PC-3 (cell line): ENCODE measurements at regions not wholly inside any gene's neighbourhood (a gene's known extent, or its start where the extent isn't known, plus 50 kb on each side); places are given as distances from the start of the nearest gene placed in this dataset.
"Not testable (repeated sequence)": the region's sequence is repeated elsewhere in the genome, so short reads cannot be mapped to it uniquely, and the experiment has no call there.

Source experiments
- ATAC-seq: fragments of 200-7000 bp; cut with Tn5 transposase; 2 replicates; pipeline ENCODE4 v1.9.1; 2020; ENCODE audit warnings: mild to moderate bottlenecking, moderate library complexity
- BruUV-seq: library from RNA; stranded (reverse); fragments of 400-500 nt; replicated peaks from 2 replicates; lab custom pipeline; 2021; lab: Mats Ljungman, UMichigan
- CTCF ChIA-PET: fragments of 300-600 bp; sonication (Branson Sonifier 250); formaldehyde crosslinking; loops from one replicate; lab custom pipeline; 2022; ENCODE audit warnings: antibody characterized with exemption; lab: Charles Lee
- POLR2A ChIA-PET: fragments of 300-600 bp; sonication (Branson Sonifier 250); formaldehyde crosslinking; loops from one replicate; lab custom pipeline; 2022; ENCODE audit warnings: antibody characterized with exemption; ENCODE audit not compliant: unreplicated experiment; lab: Charles Lee
- DNase-seq: peaks from one replicate; pipeline ENCODE4 v3.0.0-alpha.2; 2015
- H2AFZ ChIP-seq: fragments of 300-600 bp; sonication (generic); 2 replicates; pipeline ENCODE4 v1.6.0; 2016; ENCODE audit warnings: antibody characterized with exemption, low read length
- H3F3A ChIP-seq: fragments of 300-600 bp; sonication (generic); one replicate; pipeline ENCODE4 v1.6.0; 2017; ENCODE audit warnings: antibody characterized with exemption, low read length, control low read depth, mild to moderate bottlenecking; ENCODE audit not compliant: unreplicated experiment
- H3K27ac ChIP-seq: fragments of 300-600 bp; sonication (generic); 2 replicates; pipeline ENCODE4 v1.5.1; 2016; ENCODE audit warnings: mild to moderate bottlenecking, low read length
- H3K27me3 ChIP-seq: fragments of 300-600 bp; sonication (generic); 2 replicates; pipeline ENCODE4 v1.6.1; 2016; ENCODE audit warnings: low read length, mixed read lengths
- H3K36me3 ChIP-seq: fragments of 300-600 bp; sonication (generic); 2 replicates; pipeline ENCODE4 v1.6.1; 2016; ENCODE audit warnings: low read depth, mixed run types, low read length, mixed read lengths
- H3K4me1 ChIP-seq: fragments of 300-600 bp; sonication (generic); 2 replicates; pipeline ENCODE4 v1.5.1; 2016; ENCODE audit warnings: low read length; ENCODE audit not compliant: insufficient read depth
- H3K4me2 ChIP-seq: fragments of 300-600 bp; sonication (generic); 2 replicates; pipeline ENCODE4 v1.6.0; 2016; ENCODE audit warnings: low read length
- H3K4me3 ChIP-seq: fragments of 300-600 bp; sonication (generic); 2 replicates; pipeline ENCODE4 v1.5.1; 2016; ENCODE audit warnings: mild to moderate bottlenecking, low read length, mixed read lengths
- H3K79me2 ChIP-seq: fragments of 300-600 bp; sonication (generic); 2 replicates; pipeline ENCODE4 v1.6.1; 2017; ENCODE audit warnings: low read length, mixed read lengths
- H3K9ac ChIP-seq: fragments of 300-600 bp; sonication (generic); 2 replicates; pipeline ENCODE4 v1.6.0; 2016; ENCODE audit warnings: mild to moderate bottlenecking, low read length
- H3K9me2 ChIP-seq: fragments of 300-600 bp; sonication (generic); replicated peaks from 2 replicates; pipeline ENCODE4 v1.6.1; 2016; ENCODE audit warnings: mixed run types, low read length, mixed read lengths
- H3K9me3 ChIP-seq: fragments of 300-600 bp; sonication (generic); 2 replicates; pipeline ENCODE4 v1.6.1; 2016; ENCODE audit warnings: low read length, mixed read lengths
- H4K20me1 ChIP-seq: fragments of 300-600 bp; sonication (generic); 2 replicates; pipeline ENCODE4 v1.6.1; 2016; ENCODE audit warnings: low read length, mixed read lengths
- CTCF ChIP-seq: fragments of 300-600 bp; sonication (generic); conservative IDR thresholded peaks from 2 replicates; pipeline ENCODE4 v1.5.1; 2017; ENCODE audit warnings: antibody characterized with exemption, low read depth, mild to moderate bottlenecking, low read length
- EZH2 ChIP-seq: fragments of 300-600 bp; sonication (generic); IDR thresholded peaks from one replicate; pipeline ENCODE4 v1.6.1; 2017; ENCODE audit warnings: antibody characterized with exemption, mild to moderate bottlenecking, low read length; ENCODE audit not compliant: unreplicated experiment
- EZH2phosphoT487 ChIP-seq: fragments of 300-600 bp; sonication (generic); IDR thresholded peaks from 2 replicates; pipeline ENCODE4 v1.6.1; 2018; ENCODE audit warnings: mild to moderate bottlenecking, antibody characterized with exemption, low read length, borderline replicate concordance
- intact Hi-C: fragments of 100-400 bp; cut with micrococcal nuclease; formaldehyde crosslinking; loops from 2 replicates; pipeline ENCODE4 v1.9.0; 2023

- POLR2A ChIA-PET: no interaction called here
- no peaks in the 10 kb centered on the region for H3K9me3 ChIP-seq
- BruUV-seq: no TSS peak
These were observed 270.6 kb downstream of the TTC8 start for GRCh38 chr14:89095036-89095435.

DNA sequence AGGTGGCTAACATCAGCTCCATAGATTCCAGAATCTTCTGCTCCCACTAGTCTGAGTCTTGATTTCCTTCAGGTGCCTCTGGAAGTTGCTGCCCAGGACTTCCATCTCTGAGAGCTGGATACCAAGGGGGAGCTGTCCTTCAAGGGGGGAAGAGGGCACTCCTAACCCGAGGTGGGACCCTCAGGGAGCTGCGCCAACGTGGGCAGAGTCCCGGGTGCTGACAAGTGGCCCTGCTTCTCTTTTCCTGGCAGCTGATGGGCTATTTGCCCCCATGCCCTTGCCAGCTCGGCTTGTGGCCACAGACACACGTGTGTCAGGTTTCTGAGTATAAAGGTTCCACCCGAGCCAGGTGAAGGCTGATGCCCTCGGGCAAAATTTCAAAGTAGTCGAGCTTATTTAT, 272.5 kb downstream of the TTC8 start:
- Histone ChIP-seq H3K4me1 (no peaks in the 10 kb centered on the region), H3K9me2 (no peaks in the 10 kb centered on the region), H3K79me2 (no peaks in the 10 kb centered on the region), H4K20me1 (no peaks in the 10 kb centered on the region), H3K27ac (no peak overlapping the region), H3K4me3 (no peak overlapping the region), H3K4me2 (no peak overlapping the region), H3K9me3 (no peaks in the 10 kb centered on the region), H3K9ac (no peak overlapping the region), H3K27me3 (no peaks in the 10 kb centered on the region), H2AFZ (no peak overlapping the region), H3F3A (no peaks in the 10 kb centered on the region), H3K36me3 (no peaks in the 10 kb centered on the region)
- DNase-seq: no peak
- no peak for ATAC-seq
- no TSS peak for BruUV-seq
- CTCF ChIA-PET: no interaction called here
- POLR2A ChIA-PET: no interaction called here
- no peak for TF ChIP-seq CTCF
- no peak for TF ChIP-seq EZH2phosphoT487
- TF ChIP-seq EZH2: no peak
- intact Hi-C loops: no loop called here

More at GRCh38 chr14:89095036-89095435, 270.6 kb downstream of the TTC8 start:
- Histone ChIP-seq H3K4me3 (no peak overlapping the region), H4K20me1 (no peaks in the 10 kb centered on the region), H2AFZ (no peak overlapping the region), H3K9me2 (no peaks in the 10 kb centered on the region), H3K27ac (no peak overlapping the region), H3K9ac (no peak overlapping the region), H3K36me3 (no peaks in the 10 kb centered on the region), H3K79me2 (no peaks in the 10 kb centered on the region), H3K27me3 (no peaks in the 10 kb centered on the region), H3F3A (no peaks in the 10 kb centered on the region), H3K4me1 (no peaks in the 10 kb centered on the region), H3K4me2 (no peak overlapping the region)
- CTCF ChIA-PET: no interaction called here
- ATAC-seq (no peak), DNase-seq (no peak)
- no peak for TF ChIP-seq EZH2
- TF ChIP-seq EZH2phosphoT487: no peak
- no peak for TF ChIP-seq CTCF
- intact Hi-C loops: no loop called here

DNA sequence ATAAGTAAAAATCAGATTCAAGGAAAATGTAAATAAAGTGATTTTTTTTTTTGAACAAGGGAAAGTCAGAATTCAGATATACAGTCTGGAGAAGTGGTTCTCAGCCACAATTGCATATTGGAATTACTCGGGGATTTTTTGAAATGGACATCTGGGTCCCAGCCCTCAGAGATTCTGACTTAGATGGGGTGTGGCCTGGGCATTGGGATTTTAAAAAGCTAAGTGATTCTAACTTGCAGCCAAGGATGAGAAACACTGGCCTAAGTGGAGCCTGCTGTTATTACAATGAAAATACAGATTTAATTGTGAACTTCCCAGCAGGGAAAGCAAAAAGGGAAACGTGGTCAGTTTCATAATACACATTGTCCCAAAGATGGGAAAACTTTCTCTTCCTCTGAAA, 273.8 kb downstream of the TTC8 start:
- no peaks in the 10 kb centered on the region for H3K9me3 ChIP-seq
- H3K4me1 ChIP-seq: no peaks in the 10 kb centered on the region
- H3F3A ChIP-seq: no peaks in the 10 kb centered on the region
- H3K79me2 ChIP-seq: no peaks in the 10 kb centered on the region
- intact Hi-C loops: no loop called here
- H3K4me2 ChIP-seq: no peak overlapping the region
- no peak overlapping the region for H3K27ac ChIP-seq
- ChIA-PET CTCF (no interaction called here), POLR2A (no interaction called here)
- H3K9ac ChIP-seq: no peak overlapping the region
- TF ChIP-seq EZH2: no peak
- no peak for TF ChIP-seq EZH2phosphoT487
- TF ChIP-seq CTCF: no peak
- no peak overlapping the region for H3K4me3 ChIP-seq
- no peak overlapping the region for H2AFZ ChIP-seq
- H3K36me3 ChIP-seq: no peaks in the 10 kb centered on the region
- H4K20me1 ChIP-seq: no peaks in the 10 kb centered on the region
- no peak for DNase-seq
- no peak for ATAC-seq
- no TSS peak for BruUV-seq
- no peaks in the 10 kb centered on the region for H3K9me2 ChIP-seq
- H3K27me3 ChIP-seq: no peaks in the 10 kb centered on the region

DNA sequence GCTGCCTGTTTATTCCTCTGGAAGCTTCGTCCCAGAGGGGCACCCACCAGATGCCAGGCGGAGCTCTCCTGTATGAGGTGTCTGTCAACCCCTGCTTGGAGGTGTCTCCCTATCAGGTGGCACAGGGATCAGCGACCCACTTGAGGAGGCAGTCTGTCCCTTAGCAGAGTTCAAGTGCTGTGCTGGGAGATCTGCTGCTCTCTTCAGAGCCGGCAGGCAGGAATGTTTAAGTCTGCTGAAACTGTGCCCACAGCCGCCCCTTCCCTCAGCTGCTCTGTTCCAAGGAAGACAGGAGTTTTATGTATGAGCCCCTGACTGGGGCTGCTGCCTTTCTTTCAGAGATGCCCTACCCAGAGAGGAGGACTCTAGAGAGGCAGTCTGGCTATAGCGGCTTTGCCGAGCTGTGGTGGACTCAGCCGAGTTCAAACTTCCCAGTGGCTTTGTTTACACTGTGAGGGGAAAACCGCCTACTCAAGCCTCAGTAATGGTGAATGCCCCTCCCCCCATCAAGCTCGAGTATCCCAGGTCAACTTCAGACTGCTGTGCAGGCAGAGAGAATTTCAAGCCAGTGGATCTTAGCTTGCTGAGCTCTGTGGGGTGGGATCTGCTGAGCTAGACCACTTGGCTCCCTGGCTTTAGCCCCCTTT, 279.8 kb downstream of the TTC8 start:
- H2AFZ ChIP-seq, H3K9me3 ChIP-seq, H3F3A ChIP-seq, DNase-seq, H3K9me2 ChIP-seq, H3K79me2 ChIP-seq, H4K20me1 ChIP-seq, H3K4me3 ChIP-seq, H3K36me3 ChIP-seq, H3K27me3 ChIP-seq, H3K4me1 ChIP-seq, CTCF ChIA-PET, H3K27ac ChIP-seq, intact Hi-C loops, POLR2A ChIA-PET, H3K9ac ChIP-seq, H3K4me2 ChIP-seq, BruUV-seq, ATAC-seq: not testable (repeated sequence)
